DND-41 (cell line): ENCODE measurements at regions not wholly inside any gene's neighbourhood (a gene's known extent, or its start where the extent isn't known, plus 50 kb on each side); places are given as distances from the start of the nearest gene placed in this dataset.

Experiments used
- ATAC-seq: fragments of 200-7000 bp; cut with Tn5 transposase; 3 replicates; pipeline ENCODE4 v1.9.1; 2021; ENCODE audit warnings: low read depth; ENCODE audit not compliant: insufficient read depth
- DNase-seq: peaks from one replicate; pipeline ENCODE4 v3.0.0-alpha.2; 2020
- H2AFZ ChIP-seq: 2 replicates; pipeline ENCODE4 v1.6.0; 2012; ENCODE audit warnings: low read depth, low read length
- H3K27ac ChIP-seq: 2 replicates; pipeline ENCODE4 v1.5.1; 2012; ENCODE audit warnings: low read length, inconsistent platforms
- H3K27me3 ChIP-seq: fragments of 200-600 bp; sonication (generic); 2 replicates; pipeline ENCODE4 v1.6.0; 2012; ENCODE audit warnings: low read length, mild to moderate bottlenecking, inconsistent platforms; ENCODE audit not compliant: insufficient read depth, poor library complexity
- H3K36me3 ChIP-seq: 2 replicates; pipeline ENCODE4 v1.5.1; 2012; ENCODE audit warnings: low read length, inconsistent platforms; ENCODE audit not compliant: insufficient read depth
- H3K4me1 ChIP-seq: 2 replicates; pipeline ENCODE4 v1.5.1; 2012; ENCODE audit warnings: mild to moderate bottlenecking, low read length; ENCODE audit not compliant: insufficient read depth
- H3K4me2 ChIP-seq: 2 replicates; pipeline ENCODE4 v1.6.0; 2012; ENCODE audit warnings: mild to moderate bottlenecking, moderate library complexity, low read length, inconsistent platforms; ENCODE audit not compliant: insufficient read depth
- H3K4me3 ChIP-seq, 2 experiments: fragments of 200-600 bp in 1 of 2; shearing (Covaris generic) in 1 of 2; 2 replicates each; pipeline ENCODE4 v1.5.1; 2012 to 2016; ENCODE audit warnings: inconsistent platforms in 2 of 2, low read length in 2 of 2, mild to moderate bottlenecking in 2 of 2, low read depth in 1 of 2, moderate library complexity in 1 of 2
- H3K79me2 ChIP-seq: 2 replicates; pipeline ENCODE4 v1.6.0; 2012; ENCODE audit warnings: low read length, inconsistent platforms; ENCODE audit not compliant: insufficient read depth
- H3K9ac ChIP-seq: 2 replicates; pipeline ENCODE4 v1.6.0; 2012; ENCODE audit warnings: low read depth, mild to moderate bottlenecking, inconsistent platforms, low read length, moderate library complexity
- H3K9me3 ChIP-seq: 2 replicates; pipeline ENCODE4 v1.5.1; 2012; ENCODE audit warnings: low read length, moderate library complexity, mild to moderate bottlenecking, inconsistent platforms; ENCODE audit not compliant: insufficient read depth, severe bottlenecking
- H4K20me1 ChIP-seq: 2 replicates; pipeline ENCODE4 v1.6.0; 2012; ENCODE audit warnings: low read length; ENCODE audit not compliant: insufficient read depth
- CTCF ChIP-seq: IDR thresholded peaks from 2 replicates; pipeline ENCODE4 v1.5.1; 2012; ENCODE audit warnings: borderline replicate concordance, low read length, moderate library complexity, mild to moderate bottlenecking; ENCODE audit not compliant: poor library complexity, severe bottlenecking; ENCODE audit errors: extremely low read depth
- EZH2 ChIP-seq: IDR thresholded peaks from 3 replicates; pipeline ENCODE4 v1.6.1; 2012; ENCODE audit warnings: borderline replicate concordance, low read depth, mild to moderate bottlenecking, moderate library complexity, low read length, inconsistent platforms; ENCODE audit not compliant: severe bottlenecking

GRCh38 chr10:62692085-62692484 is 112.4 kb upstream of the ADO start:
- no peak for DNase-seq
- no peak overlapping the region for H3K27ac ChIP-seq
- no peaks in the 10 kb centered on the region for H3K4me1 ChIP-seq
- no peaks in the 10 kb centered on the region for H3K9me3 ChIP-seq
- no peaks in the 10 kb centered on the region for H4K20me1 ChIP-seq
- H3K27me3 ChIP-seq: no peaks in the 10 kb centered on the region
- no peak overlapping the region for H3K4me2 ChIP-seq
- TF ChIP-seq CTCF: no peak
- no peak for TF ChIP-seq EZH2
- no peak overlapping the region for H3K4me3 ChIP-seq
- H3K79me2 ChIP-seq: no peaks in the 10 kb centered on the region
- ATAC-seq: no peak
- H2AFZ ChIP-seq: no peak overlapping the region
- H3K36me3 ChIP-seq: no peaks in the 10 kb centered on the region
- no peak overlapping the region for H3K9ac ChIP-seq

- ATAC-seq (no peak), DNase-seq (no peak)
- H3K27ac ChIP-seq: no peak overlapping the region
- no peaks in the 10 kb centered on the region for H3K36me3 ChIP-seq
- no peaks in the 10 kb centered on the region for H3K4me1 ChIP-seq
- H3K4me2 ChIP-seq: no peak overlapping the region
- H3K27me3 ChIP-seq: no peaks in the 10 kb centered on the region
- H3K9me3 ChIP-seq: no peaks in the 10 kb centered on the region
- no peak overlapping the region for H3K4me3 ChIP-seq
- H3K9ac ChIP-seq: no peak overlapping the region
- H4K20me1 ChIP-seq: no peaks in the 10 kb centered on the region
- H2AFZ ChIP-seq: no peak overlapping the region
- no peaks in the 10 kb centered on the region for H3K79me2 ChIP-seq
- TF ChIP-seq CTCF (no peak), EZH2 (no peak)
Measured at GRCh38 chr10:62693306-62693705, 111.2 kb upstream of the ADO start.

- Histone ChIP-seq H3K27ac (no peak overlapping the region), H2AFZ (no peak overlapping the region)
Measured at GRCh38 chr10:62694537-62695126, 109.9 kb upstream of the ADO start.

More at GRCh38 chr10:62694537-62695126, 109.9 kb upstream of the ADO start:
- Histone ChIP-seq H3K36me3 (no peaks in the 10 kb centered on the region), H3K27me3 (no peaks in the 10 kb centered on the region), H3K4me1 (no peaks in the 10 kb centered on the region), H3K4me2 (no peak overlapping the region), H3K4me3 (no peak overlapping the region), H4K20me1 (no peaks in the 10 kb centered on the region), H3K9ac (no peak overlapping the region), H3K79me2 (no peaks in the 10 kb centered on the region), H3K9me3 (no peaks in the 10 kb centered on the region)
- ATAC-seq: no peak
- TF ChIP-seq EZH2: no peak
- TF ChIP-seq CTCF: no peak
- no peak for DNase-seq
